GM10266 (cell line): ENCODE measurements at regions not wholly inside any gene's neighbourhood (a gene's known extent, or its start where the extent isn't known, plus 50 kb on each side); places are given as distances from the start of the nearest gene placed in this dataset.

Experiments used
- DNase-seq: peaks from one replicate; pipeline ENCODE4 v3.0.0; 2012; ENCODE audit errors: extremely low spot score
- CTCF ChIP-seq: IDR thresholded peaks from 2 replicates; pipeline ENCODE4 v1.5.1; 2012; ENCODE audit warnings: mild to moderate bottlenecking, low read depth; ENCODE audit not compliant: control insufficient read depth, insufficient read depth; ENCODE audit errors: missing control alignments

GRCh38 chr5:144915452-144915851 is 744.8 kb downstream of the KCTD16 start:
- no peak for TF ChIP-seq CTCF

DNA sequence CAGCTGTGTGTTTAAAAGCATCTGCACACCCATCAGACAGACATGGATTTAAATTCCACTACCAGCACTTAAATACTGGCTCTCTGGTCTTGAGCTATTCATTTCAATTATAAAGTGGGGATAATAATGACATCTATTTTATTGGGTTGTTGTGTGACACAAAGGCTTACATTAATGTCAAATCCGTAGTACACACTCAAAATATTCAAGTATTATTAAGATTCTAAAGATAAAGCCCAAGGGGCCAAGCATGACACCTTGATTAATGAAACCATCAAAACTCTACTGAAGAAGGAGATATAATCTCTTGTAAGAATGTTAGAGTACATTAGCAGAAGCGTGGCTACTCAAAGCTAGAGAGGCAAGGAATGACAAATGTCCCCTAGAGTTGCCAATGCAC is 743.0 kb downstream of the KCTD16 start:
- no peak for TF ChIP-seq CTCF
- no peak for DNase-seq

More at GRCh38 chr5:144915452-144915851, 744.8 kb downstream of the KCTD16 start:
- DNase-seq: no peak

- TF ChIP-seq CTCF: no peak
- DNase-seq: no peak
These were observed 725.8 kb downstream of the KCTD16 start for GRCh38 chr5:144896473-144896872.

- no peak for TF ChIP-seq CTCF
These were observed 716.0 kb downstream of the KCTD16 start for GRCh38 chr5:144886668-144887067.

DNA sequence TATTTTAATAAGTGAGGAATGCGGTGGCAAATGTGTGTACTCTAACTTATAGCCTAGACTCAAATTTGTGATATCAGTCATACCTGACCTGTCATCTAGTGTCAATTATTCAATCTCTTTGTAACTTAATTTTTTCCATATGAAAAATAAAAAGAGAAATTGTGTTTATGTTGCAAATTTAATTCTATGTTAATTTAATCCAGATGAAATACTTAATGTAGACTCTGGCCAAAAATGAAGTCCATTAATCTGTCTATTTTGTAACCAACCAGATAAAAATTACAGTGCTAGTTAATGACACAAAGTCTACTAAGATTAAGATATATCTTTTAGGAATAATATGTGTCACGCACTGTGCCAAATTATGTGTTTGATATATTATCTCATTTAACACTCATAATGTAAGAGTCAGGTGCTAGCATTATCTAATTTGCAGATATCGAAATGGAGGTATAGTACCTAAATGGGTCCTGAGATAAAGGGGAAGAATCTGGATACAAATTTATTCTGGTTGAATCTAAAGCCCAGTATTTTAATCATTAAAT is 712.1 kb downstream of the KCTD16 start:
- TF ChIP-seq CTCF: no peak
- DNase-seq: no peak

More at GRCh38 chr5:144886668-144887067, 716.0 kb downstream of the KCTD16 start:
- DNase-seq: no peak

DNA sequence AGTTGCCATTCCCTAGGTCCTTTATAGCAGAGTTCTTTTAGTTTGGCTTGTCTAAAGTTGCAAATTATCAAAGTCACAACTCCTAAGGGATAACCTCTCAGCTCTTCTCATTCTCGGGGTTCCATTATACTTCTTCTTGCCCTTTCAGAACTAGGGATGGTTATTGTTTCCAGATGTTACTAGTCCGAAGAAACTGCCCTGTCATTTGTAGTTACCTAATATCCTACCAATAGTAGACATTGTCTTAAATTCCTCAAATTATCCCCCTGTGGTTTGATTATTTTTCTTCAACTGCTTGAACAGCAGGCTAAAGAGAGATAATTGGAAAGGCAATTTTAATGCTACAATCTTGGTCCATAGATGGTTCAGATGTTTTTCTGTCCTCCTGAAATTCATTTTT is 709.8 kb downstream of the KCTD16 start:
- no peak for DNase-seq

More for the DNA sequence above, 709.8 kb downstream of the KCTD16 start:
- TF ChIP-seq CTCF: no peak
